ENCODE measurements at regions not wholly inside any gene's neighbourhood (a gene's known extent, or its start where the extent isn't known, plus 50 kb on each side); places are given as distances from the start of the nearest gene placed in this dataset.

- no peak for ATAC-seq
- no peak overlapping the region for H3K4me3 Mint-ChIP-seq
- peaks cover 4% of the 10 kb centered on the region; the same call in 1 of the 2 replicates for H3K9me3 Mint-ChIP-seq
- no peak for DNase-seq (ENCODE audit: low spot score)
- POLR2A ChIA-PET: no interaction called here
- H3K27ac Mint-ChIP-seq: no peak overlapping the region
- H3K4me1 Mint-ChIP-seq: peaks cover 15% of the 10 kb centered on the region
- no peaks in the 10 kb centered on the region for H3K36me3 Mint-ChIP-seq
- H3K27me3 Mint-ChIP-seq (ENCODE audit: low read depth): no peaks in the 10 kb centered on the region; the same call in 1 of the 2 replicates
- CTCF ChIA-PET: interaction anchor here (0.6 kb wide), 1 partner anchor 66 kb away, joined by 3 read pairs; no protein-coding TSS in a partner anchor
- TF ChIP-seq ELF4 (CRISPR knock-in tag; IDR thresholded peaks at IDR 0.05; ENCODE audit: low read depth) (no peak), PRRX2 (CRISPR knock-in tag; IDR thresholded peaks at IDR 0.05) (no peak), ZNF232 (CRISPR knock-in tag; IDR thresholded peaks at IDR 0.05) (no peak), ZBTB21 (CRISPR knock-in tag; IDR thresholded peaks at IDR 0.05; ENCODE audit: borderline replicate concordance) (no peak), MAX (CRISPR knock-in tag; IDR thresholded peaks at IDR 0.05) (no peak), ZNF671 (CRISPR knock-in tag; IDR thresholded peaks at IDR 0.05) (no peak), ATF2 (CRISPR knock-in tag; IDR thresholded peaks at IDR 0.05; ENCODE audit: borderline replicate concordance, low read depth) (no peak), ZNF121 (CRISPR knock-in tag; IDR thresholded peaks at IDR 0.05) (no peak), OVOL2 (CRISPR knock-in tag; IDR thresholded peaks at IDR 0.05; ENCODE audit: borderline replicate concordance) (no peak), ZSCAN18 (CRISPR knock-in tag; IDR thresholded peaks at IDR 0.05) (no peak), SMAD4 (CRISPR knock-in tag; IDR thresholded peaks at IDR 0.05) (no peak), ZNF263 (CRISPR knock-in tag; IDR thresholded peaks at IDR 0.05; ENCODE audit: low read depth) (no peak), NFATC4 (CRISPR knock-in tag; IDR thresholded peaks at IDR 0.05) (no peak), HMGXB4 (CRISPR knock-in tag; IDR thresholded peaks at IDR 0.05) (no peak), TEAD1 (CRISPR knock-in tag; IDR thresholded peaks at IDR 0.05) (no peak), KAT7 (CRISPR knock-in tag; IDR thresholded peaks at IDR 0.05; ENCODE audit: borderline replicate concordance) (no peak), AFF4 (CRISPR knock-in tag; IDR thresholded peaks at IDR 0.05; ENCODE audit: borderline replicate concordance) (no peak), IRF1 (CRISPR knock-in tag; IDR thresholded peaks at IDR 0.05) (no peak)
Observed at GRCh38 chr2:128661311-128661710, 342.6 kb upstream of the HS6ST1 start.
